HG03095 (cell line): ENCODE measurements at regions not wholly inside any gene's neighbourhood (a gene's known extent, or its start where the extent isn't known, plus 50 kb on each side); places are given as distances from the start of the nearest gene placed in this dataset.
A peak's percentile ranks its signal among the peaks of the same experiment; 100 is the strongest.
"Not testable (repeated sequence)": the region's sequence is repeated elsewhere in the genome, so short reads cannot be mapped to it uniquely, and the experiment has no call there.

Source experiments
- ATAC-seq: cut with Tn5 transposase; IDR thresholded peaks from one replicate; pipeline ENCODE4 v1.9.1; 2021; ENCODE audit warnings: moderate library complexity; ENCODE audit not compliant: unreplicated experiment

- ATAC-seq = no peak
Measured at GRCh38 chr18:47682876-47683275, 247.6 kb downstream of the SMAD2 start.

- ATAC-seq = peak; percentile 90
Measured at GRCh38 chr18:47680488-47680887, 250.0 kb downstream of the SMAD2 start.

- ATAC-seq = no peak
Measured at GRCh38 chr18:47679864-47680263, 250.6 kb downstream of the SMAD2 start.

GRCh38 chr18:47677952-47678351 lies 252.5 kb downstream of the SMAD2 start:
- no peak for ATAC-seq

GRCh38 chr18:47669815-47670214 lies 260.6 kb downstream of the SMAD2 start:
- no peak for ATAC-seq

GRCh38 chr18:47658498-47658897 lies 272.0 kb downstream of the SMAD2 start:
- ATAC-seq = no peak

- no peak for ATAC-seq
Measured at GRCh38 chr18:47654988-47655387, 275.5 kb downstream of the SMAD2 start.

- no peak for ATAC-seq
Measured at GRCh38 chr18:47644896-47645295, 285.6 kb downstream of the SMAD2 start.

- not testable (repeated sequence) for ATAC-seq
Measured at GRCh38 chr18:47637551-47637950, 292.9 kb downstream of the SMAD2 start.

- ATAC-seq = no peak
Measured at GRCh38 chr18:47635416-47635815, 295.0 kb downstream of the SMAD2 start.

- no peak for ATAC-seq
Measured at GRCh38 chr18:47632970-47633635, 297.4 kb downstream of the SMAD2 start.

GRCh38 chr18:47628893-47629292 lies 301.6 kb downstream of the SMAD2 start:
- no peak for ATAC-seq

- ATAC-seq = no peak
Measured at GRCh38 chr18:47628240-47628781, 302.1 kb downstream of the SMAD2 start.

- no peak for ATAC-seq
Measured at GRCh38 chr18:47627030-47627429, 303.4 kb downstream of the SMAD2 start.

GRCh38 chr18:47619771-47620448 lies 310.5 kb downstream of the SMAD2 start:
- no peak for ATAC-seq

GRCh38 chr18:47618758-47619157 lies 311.7 kb downstream of the SMAD2 start:
- no peak for ATAC-seq

GRCh38 chr18:47615043-47615442 lies 315.4 kb downstream of the SMAD2 start:
- ATAC-seq = no peak

GRCh38 chr18:47613929-47614328 lies 316.5 kb downstream of the SMAD2 start:
- no peak for ATAC-seq

- ATAC-seq = no peak
Measured at GRCh38 chr18:47611649-47612048, 318.8 kb downstream of the SMAD2 start.

- no peak for ATAC-seq
Measured at GRCh38 chr18:47606526-47606925, 323.9 kb downstream of the SMAD2 start.

- no peak for ATAC-seq
Measured at GRCh38 chr18:47605093-47605492, 325.4 kb downstream of the SMAD2 start.

- ATAC-seq = no peak
Measured at GRCh38 chr18:47604021-47604420, 326.4 kb downstream of the SMAD2 start.
